ENCODE measurements at regions not wholly inside any gene's neighbourhood (a gene's known extent, or its start where the extent isn't known, plus 50 kb on each side); places are given as distances from the start of the nearest gene placed in this dataset.

DNA sequence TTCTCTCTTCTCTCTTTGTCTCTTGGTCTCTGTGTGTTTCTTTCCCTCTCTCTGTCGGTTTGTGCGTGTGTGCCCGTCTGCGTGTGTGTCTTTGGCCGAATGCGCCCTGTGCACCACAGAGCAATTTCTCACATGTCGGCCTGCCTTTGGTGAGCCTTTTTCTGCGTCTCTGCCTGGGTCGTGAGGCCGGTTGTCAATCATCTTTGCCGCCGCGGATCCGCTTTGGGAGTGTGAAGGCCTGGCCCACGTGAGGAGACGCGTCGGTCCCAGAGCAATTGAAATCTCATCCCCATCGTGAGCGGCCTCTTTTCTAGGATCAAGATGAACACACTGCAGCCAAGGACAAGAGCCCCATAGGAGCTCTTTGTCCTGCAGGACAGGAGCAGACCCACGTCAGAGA, 580.7 kb upstream of the ZNF337 start:
- in situ Hi-C loops (cut with MboI), result no loop called here
- WGBS (ENCODE audit: insufficient coverage, low coverage, missing lambda C conversion rate), result 2% methylated on average over 20 of the region's 21 CpGs
- intact Hi-C loops (cut with micrococcal nuclease), result no loop called here

DNA sequence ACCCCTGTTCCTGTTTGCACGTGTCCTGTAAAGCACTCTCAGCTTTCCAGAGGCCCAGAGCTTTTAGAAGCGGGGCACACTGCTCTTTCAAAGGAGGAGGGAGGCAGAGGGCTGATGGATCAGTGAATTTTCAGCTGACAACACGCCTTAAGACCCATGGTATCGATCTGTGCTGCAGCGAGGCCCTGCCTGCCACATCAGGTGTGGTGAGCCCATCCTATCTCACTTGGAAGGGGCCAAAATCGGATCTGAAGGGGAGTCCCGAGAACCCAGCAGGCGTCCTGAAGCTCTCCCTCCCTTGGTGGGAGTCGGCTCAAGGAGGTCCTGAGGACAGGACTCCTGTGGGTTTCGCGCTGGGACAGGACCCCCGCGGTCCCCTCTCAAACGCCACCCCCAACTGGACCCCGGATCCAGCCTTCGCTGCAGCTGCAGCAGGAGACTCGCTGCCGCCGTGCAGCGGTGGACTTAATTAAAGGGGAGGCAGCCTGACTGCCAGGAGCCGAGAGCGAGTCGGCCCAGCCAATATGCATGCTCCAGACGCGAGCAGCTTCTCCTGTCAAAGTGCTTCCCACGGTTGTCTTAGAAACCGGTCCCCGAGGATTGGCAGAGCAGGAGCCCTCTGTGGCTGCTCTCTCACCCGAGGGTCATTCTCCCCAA, 580.0 kb upstream of the ZNF337 start:
- intact Hi-C loops (cut with micrococcal nuclease) (no loop called here), in situ Hi-C loops (cut with MboI) (no loop called here)
- Histone ChIP-seq H2AFZ (ENCODE audit: low read depth, low read length) (no peak overlapping the region), H3K27me3 (ENCODE audit: control insufficient read depth in 2 of 2, insufficient read depth in 2 of 2, low read length in 2 of 2) (peaks cover 0 to 3% of the 10 kb centered on the region in 2 experiments; a peak in 1 of 5 replicates), H3K36me3 (ENCODE audit: control insufficient read depth, insufficient read depth, low read length) (no peaks in the 10 kb centered on the region), H3K4me1 (replicated peaks in 1 of 2; ENCODE audit: control insufficient read depth in 2 of 2, insufficient read depth in 2 of 2, low read length in 2 of 2) (no peaks in the 10 kb centered on the region), H3K4me3 (no peak overlapping the region), H3K27ac (ENCODE audit: extremely low read depth, low read depth, low read length) (no peak overlapping the region), H3K9ac (ENCODE audit: insufficient read depth in 1 of 2, low read depth in 2 of 2, low read length in 2 of 2) (no peak overlapping the region), H3K4me2 (ENCODE audit: insufficient read depth, low read length) (no peak overlapping the region), H3K9me1 (ENCODE audit: control insufficient read depth, insufficient read depth, low read length) (no peaks in the 10 kb centered on the region), H3K79me2 (ENCODE audit: control insufficient read depth, insufficient read depth, low read length) (no peaks in the 10 kb centered on the region), H4K20me1 (replicated peaks; ENCODE audit: control insufficient read depth, insufficient read depth, low read length) (no peaks in the 10 kb centered on the region), H3K9me3 (replicated peaks; ENCODE audit: control insufficient read depth, insufficient read depth, low read depth, low read length) (no peaks in the 10 kb centered on the region)
- POLR2A ChIA-PET, result no interaction called here
- BruUV-seq (replicated peaks), result no TSS peak
- DNase-seq (ENCODE audit: extremely low read depth in 1 of 4, low spot score in 3 of 4), result peak in 1 of 4 experiments; percentile 1
- CTCF ChIA-PET (ENCODE audit: low intra/inter-chr PET ratio), result no interaction called here
- FAIRE-seq, result no peak
- WGBS (ENCODE audit: insufficient coverage, low coverage, missing lambda C conversion rate), result 2% methylated on average over 24 of the region's 29 CpGs
- no peak for ATAC-seq
- TF ChIP-seq FOXA3 (CRISPR knock-in tag; conservative IDR thresholded peaks at IDR 0.05 in 1 of 2, IDR thresholded peaks at IDR 0.05 in 1 of 2) (no peak), ZBTB7A (IDR thresholded peaks at IDR 0.05; ENCODE audit: borderline replicate concordance, control insufficient read depth, low read depth, low read length) (no peak), HNRNPK (IDR thresholded peaks at IDR 0.05; ENCODE audit: low read depth, low read length, poor library complexity, severe bottlenecking) (no peak), MCM3 (IDR thresholded peaks at IDR 0.05) (no peak), ZFP1 (CRISPR knock-in tag; IDR thresholded peaks at IDR 0.05) (no peak), ZNF518B (CRISPR knock-in tag; IDR thresholded peaks at IDR 0.05) (no peak), NCOR1 (IDR thresholded peaks at IDR 0.05) (no peak), ELK3 (CRISPR knock-in tag; IDR thresholded peaks at IDR 0.05) (no peak)

More for the DNA sequence above, 580.7 kb upstream of the ZNF337 start:
- peaks cover 0 to 3% of the 10 kb centered on the region in 2 experiments; a peak in 1 of 5 replicates for H3K27me3 ChIP-seq (ENCODE audit: control insufficient read depth in 2 of 2, insufficient read depth in 2 of 2, low read length in 2 of 2)
- no peaks in the 10 kb centered on the region for H3K36me3 ChIP-seq (ENCODE audit: control insufficient read depth, insufficient read depth, low read length)
- no peak overlapping the region for H3K4me3 ChIP-seq
- CTCF ChIA-PET (ENCODE audit: low intra/inter-chr PET ratio), result no interaction called here
- no peak overlapping the region for H3K27ac ChIP-seq (ENCODE audit: extremely low read depth, low read depth, low read length)
- H3K9ac ChIP-seq (ENCODE audit: insufficient read depth in 1 of 2, low read depth in 2 of 2, low read length in 2 of 2), result no peak overlapping the region
- FAIRE-seq (no peak), ATAC-seq (no peak), DNase-seq (ENCODE audit: extremely low read depth in 1 of 4, low spot score in 3 of 4) (no peak)
- POLR2A ChIA-PET, result no interaction called here
- H3K4me1 ChIP-seq (replicated peaks in 1 of 2; ENCODE audit: control insufficient read depth in 2 of 2, insufficient read depth in 2 of 2, low read length in 2 of 2), result no peaks in the 10 kb centered on the region
- no peak overlapping the region for H2AFZ ChIP-seq (ENCODE audit: low read depth, low read length)
- BruUV-seq (replicated peaks), result no TSS peak
- no peak overlapping the region for H3K4me2 ChIP-seq (ENCODE audit: insufficient read depth, low read length)
- no peaks in the 10 kb centered on the region for H3K79me2 ChIP-seq (ENCODE audit: control insufficient read depth, insufficient read depth, low read length)
- H3K9me1 ChIP-seq (ENCODE audit: control insufficient read depth, insufficient read depth, low read length), result no peaks in the 10 kb centered on the region
- no peaks in the 10 kb centered on the region for H3K9me3 ChIP-seq (replicated peaks; ENCODE audit: control insufficient read depth, insufficient read depth, low read depth, low read length)
- TF ChIP-seq CHCHD3 (CRISPR knock-in tag; IDR thresholded peaks at IDR 0.05) (no peak), KAT2B (IDR thresholded peaks at IDR 0.05; ENCODE audit: low read depth, low read length) (no peak), RBFOX2 (IDR thresholded peaks at IDR 0.05; ENCODE audit: low read depth, low read length) (no peak), EP300 (IDR thresholded peaks at IDR 0.05; ENCODE audit: low read length) (no peak), HMG20B (CRISPR knock-in tag; IDR thresholded peaks at IDR 0.05) (no peak), ETV6 (IDR thresholded peaks at IDR 0.05; ENCODE audit: borderline replicate concordance in 1 of 2, low read depth in 2 of 2, low read length in 1 of 2) (no peak), ETV6 (CRISPR knock-in tag; IDR thresholded peaks at IDR 0.05; ENCODE audit: borderline replicate concordance) (no peak), CBX2 (IDR thresholded peaks at IDR 0.05; ENCODE audit: insufficient read depth, low read length, poor library complexity, severe bottlenecking) (no peak), FOXJ2 (tag; IDR thresholded peaks at IDR 0.05) (no peak), FOXK1 (CRISPR knock-in tag; IDR thresholded peaks at IDR 0.05; ENCODE audit: borderline replicate concordance) (no peak)
- no peaks in the 10 kb centered on the region for H4K20me1 ChIP-seq (replicated peaks; ENCODE audit: control insufficient read depth, insufficient read depth, low read length)
